GM12878 (cell line): ENCODE measurements at regions not wholly inside any gene's neighbourhood (a gene's known extent, or its start where the extent isn't known, plus 50 kb on each side); places are given as distances from the start of the nearest gene placed in this dataset.

Experiments
- ATAC-seq: fragments of 200-7000 bp; cut with Tn5 transposase; 3 replicates; pipeline ENCODE4 v1.9.1; 2020; ENCODE audit warnings: mild to moderate bottlenecking, moderate library complexity
- BruUV-seq: library from RNA; stranded (reverse); fragments of 400-500 nt; replicated peaks from 2 replicates; lab custom pipeline; 2021; lab: Mats Ljungman, UMichigan
- CTCF ChIA-PET: fragments of 300-600 bp; sonication (Branson Sonifier 250); formaldehyde crosslinking; extraction: SDS; loops from one replicate; lab custom pipeline; 2021; ENCODE audit warnings: inconsistent platforms; lab: Yijun Ruan, JAX
- POLR2A ChIA-PET: fragments of 350-600 bp; formaldehyde crosslinking; extraction: SDS; loops from one replicate; lab custom pipeline; 2021; ENCODE audit warnings: inconsistent platforms; lab: Charles Lee
- RAD21 ChIA-PET: fragments of 300-600 bp; sonication (Branson Sonifier 250); formaldehyde crosslinking; loops from one replicate; lab custom pipeline; 2023; ENCODE audit warnings: antibody characterized with exemption; ENCODE audit not compliant: unreplicated experiment; lab: Charles Lee
- SMC1A ChIA-PET: fragments of 300-600 bp; sonication (Branson Sonifier 250); formaldehyde crosslinking; loops from one replicate; lab custom pipeline; 2023; ENCODE audit not compliant: unreplicated experiment, uncharacterized antibody; lab: Charles Lee
- DNase-seq: peaks from one replicate; pipeline ENCODE4 v3.0.0-alpha.2; 2011; ENCODE audit warnings: low read depth, low spot score
- FAIRE-seq: peaks from 3 replicates; lab custom pipeline; 2011; peaks lifted over from hg19 to GRCh38; lab: Jason Lieb, UNC
- H2AFZ ChIP-seq: 2 replicates; pipeline ENCODE4 v1.6.0; 2011; ENCODE audit warnings: low read depth, low read length, control low read depth; ENCODE audit not compliant: control insufficient read depth
- H3K27ac ChIP-seq: 2 replicates; pipeline ENCODE4 v1.5.1; 2011; ENCODE audit warnings: control low read depth; ENCODE audit not compliant: control insufficient read depth, insufficient read depth
- H3K27me3 ChIP-seq, 2 experiments: replicated peaks in 1 of 2; 2 replicates each; pipeline versions ENCODE4 v1.6.0 to v1.6.1; 2011; ENCODE audit warnings: low read length in 1 of 2; ENCODE audit not compliant: control insufficient read depth in 2 of 2, insufficient read depth in 2 of 2
- H3K36me3 ChIP-seq, 2 experiments: 2 replicates each; pipeline ENCODE4 v1.5.1; 2011; ENCODE audit warnings: low read length in 1 of 2; ENCODE audit not compliant: control insufficient read depth in 2 of 2, insufficient read depth in 2 of 2
- H3K4me1 ChIP-seq: 2 replicates; pipeline ENCODE4 v1.6.1; 2011; ENCODE audit warnings: mild to moderate bottlenecking, low read length, moderate library complexity, mixed read lengths; ENCODE audit not compliant: control insufficient read depth, insufficient read depth
- H3K4me2 ChIP-seq: 2 replicates; pipeline ENCODE4 v1.6.0; 2011; ENCODE audit warnings: control low read depth; ENCODE audit not compliant: control insufficient read depth, insufficient read depth
- H3K4me3 ChIP-seq: fragments of 200-600 bp; sonication (generic); 2 replicates; pipeline ENCODE4 v1.5.1; 2016
- H3K79me2 ChIP-seq: 2 replicates; pipeline ENCODE4 v1.6.0; 2011; ENCODE audit warnings: low read length; ENCODE audit not compliant: control insufficient read depth, insufficient read depth
- H3K9ac ChIP-seq: 2 replicates; pipeline ENCODE4 v1.8.0; 2011; ENCODE audit warnings: low read length, control low read depth, mixed read lengths; ENCODE audit not compliant: control insufficient read depth, insufficient read depth
- H3K9me3 ChIP-seq: replicated peaks from 3 replicates; pipeline ENCODE4 v1.5.1; 2011; ENCODE audit warnings: mild to moderate bottlenecking, low read length; ENCODE audit not compliant: control insufficient read depth, insufficient read depth
- H4K20me1 ChIP-seq: 2 replicates; pipeline ENCODE4 v1.6.0; 2011; ENCODE audit not compliant: control insufficient read depth, insufficient read depth
- CHD1 ChIP-seq: IDR thresholded peaks from 2 replicates; pipeline ENCODE4 v1.6.1; 2012; ENCODE audit warnings: low read depth, low read length, improper control_type of control experiment
- EZH2 ChIP-seq: IDR thresholded peaks from 2 replicates; pipeline ENCODE4 v1.6.1; 2012; ENCODE audit warnings: low read depth, mild to moderate bottlenecking, control low read depth, inconsistent platforms, low read length, borderline replicate concordance; ENCODE audit not compliant: control insufficient read depth
- HDAC2 ChIP-seq: fragments of 200-600 bp; sonication (generic); IDR thresholded peaks from 2 replicates; pipeline ENCODE4 v1.6.1; 2017
- HDGF ChIP-seq: fragments of 450-650 bp; IDR thresholded peaks from 2 replicates; pipeline ENCODE4 v1.6.1; 2016; ENCODE audit warnings: antibody characterized with exemption
- IRF4 ChIP-seq: IDR thresholded peaks from 2 replicates; pipeline ENCODE4 v1.6.1; 2011; ENCODE audit warnings: low read depth, low read length
- KDM1A ChIP-seq: fragments of 200-600 bp; sonication (generic); IDR thresholded peaks from 2 replicates; pipeline ENCODE4 v1.6.1; 2016; ENCODE audit warnings: borderline replicate concordance
- KLF5 ChIP-seq: fragments of 450-650 bp; IDR thresholded peaks from 2 replicates; pipeline ENCODE4 v1.6.1; 2014; ENCODE audit warnings: mild to moderate bottlenecking; ENCODE audit not compliant: partially characterized antibody
- NR2F1 ChIP-seq: fragments of 450-650 bp; conservative IDR thresholded peaks from 2 replicates; pipeline ENCODE4 v1.6.1; 2017; ENCODE audit warnings: mild to moderate bottlenecking
- NRF1 ChIP-seq: conservative IDR thresholded peaks from 2 replicates; pipeline ENCODE4 v1.6.1; 2011; ENCODE audit warnings: mild to moderate bottlenecking, low read depth, low read length, improper control_type of control experiment
- POLR2AphosphoS2 ChIP-seq: IDR thresholded peaks from 2 replicates; pipeline ENCODE4 v1.6.1; 2011; ENCODE audit warnings: low read depth, mild to moderate bottlenecking, low read length, improper control_type of control experiment, moderate library complexity
- RBBP5 ChIP-seq: fragments of 200-600 bp; sonication (generic); conservative IDR thresholded peaks from 2 replicates; pipeline ENCODE4 v1.6.1; 2016
- RCOR1 ChIP-seq: conservative IDR thresholded peaks from 2 replicates; pipeline ENCODE4 v1.6.1; 2012; ENCODE audit warnings: low read depth, low read length, improper control_type of control experiment
- SIN3A ChIP-seq: IDR thresholded peaks from 2 replicates; pipeline ENCODE4 v1.6.1; 2012; ENCODE audit warnings: low read depth, low read length, improper control_type of control experiment
- SREBF1 ChIP-seq: IDR thresholded peaks from 2 replicates; pipeline ENCODE4 v1.6.1; 2012; ENCODE audit warnings: mild to moderate bottlenecking, low read length
- WRNIP1 ChIP-seq: IDR thresholded peaks from 2 replicates; pipeline ENCODE4 v1.6.1; 2011; ENCODE audit warnings: low read depth, low read length, improper control_type of control experiment, borderline replicate concordance
- YBX1 ChIP-seq: fragments of 450-650 bp; IDR thresholded peaks from 2 replicates; pipeline ENCODE4 v1.6.1; 2016; ENCODE audit warnings: antibody characterized with exemption
- WGBS: methylation state at CpG from one replicate; pipeline ENCODE4 v1.1.6; 2016; ENCODE audit warnings: low lambda C conversion rate; ENCODE audit not compliant: insufficient replicate concordance, insufficient coverage; ENCODE audit errors: missing lambda C conversion rate; 5-methylcytosine and 5-hydroxymethylcytosine counted together
- in situ Hi-C: fragments of 300-500 bp; cut with MboI; formaldehyde crosslinking; loops from 9 replicates; pipeline ENCODE4 v1.14.3; 2018; ENCODE audit warnings: mixed read lengths
- intact Hi-C: fragments of 100-400 bp; cut with micrococcal nuclease; formaldehyde crosslinking; loops from one replicate; pipeline ENCODE4 v1.14.2; 2022; ENCODE audit not compliant: unreplicated experiment
- TF ChIP-seq, protein P1 (sequence below): fragments of 450-650 bp; IDR thresholded peaks from 2 replicates; pipeline ENCODE4 v1.6.1; 2018; ENCODE audit warnings: borderline replicate concordance, mild to moderate bottlenecking; ENCODE audit not compliant: partially characterized antibody
- TF ChIP-seq, protein P2 (sequence below): fragments of 450-650 bp; IDR thresholded peaks from 2 replicates; pipeline ENCODE4 v1.6.1; 2017; ENCODE audit warnings: borderline replicate concordance

DNA sequence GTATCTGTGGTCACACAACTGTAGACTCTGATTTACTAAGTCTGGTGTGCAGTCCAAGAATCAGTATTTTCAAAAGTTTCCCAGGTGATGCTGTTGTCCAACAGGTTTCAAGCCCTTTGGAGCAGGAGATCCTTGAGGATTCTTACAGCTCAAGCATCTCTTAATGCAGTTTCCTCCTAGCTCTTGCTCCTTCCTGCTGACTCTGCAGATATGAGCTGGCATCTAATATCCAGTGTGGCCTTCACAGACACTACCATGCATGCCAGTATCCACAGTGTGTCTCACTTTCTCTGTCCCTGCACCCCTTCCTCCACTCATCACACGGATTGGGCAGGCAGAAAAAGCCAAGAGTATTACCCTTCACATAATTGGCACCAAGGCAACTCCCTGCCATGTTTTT, 182.2 kb upstream of the TNC start:
- Histone ChIP-seq H3K4me1 (no peaks in the 10 kb centered on the region), H2AFZ (no peak overlapping the region), H3K36me3 (no peaks in the 10 kb centered on the region), H3K9me3 (no peaks in the 10 kb centered on the region), H3K9ac (no peak overlapping the region), H3K79me2 (no peaks in the 10 kb centered on the region), H3K4me2 (no peak overlapping the region), H3K4me3 (no peak overlapping the region), H3K27ac (no peak overlapping the region), H4K20me1 (no peaks in the 10 kb centered on the region)
- no TSS peak for BruUV-seq
- RAD21 ChIA-PET = no interaction called here
- no peak for FAIRE-seq
- SMC1A ChIA-PET = no interaction called here
- POLR2A ChIA-PET = no interaction called here
- WGBS = 0% methylated on average over 1 of the region's 1 CpG
- no peak for ATAC-seq
- intact Hi-C loops = no loop called here
- DNase-seq = no peak
- CTCF ChIA-PET = no interaction called here
- in situ Hi-C loops = no loop called here
- TF ChIP-seq IRF4 = no peak
- no peak for TF ChIP-seq RCOR1
- TF ChIP-seq RBBP5 = no peak
- TF ChIP-seq EZH2 = no peak
- TF ChIP-seq KLF5 = no peak
- no peak for TF ChIP-seq NRF1
- TF ChIP-seq HDGF = no peak
- TF ChIP-seq NR2F1 = no peak
- TF ChIP-seq, all 136 proteins: peak for 0
- H3K27me3 ChIP-seq = no peaks in the 10 kb centered on the region

DNA sequence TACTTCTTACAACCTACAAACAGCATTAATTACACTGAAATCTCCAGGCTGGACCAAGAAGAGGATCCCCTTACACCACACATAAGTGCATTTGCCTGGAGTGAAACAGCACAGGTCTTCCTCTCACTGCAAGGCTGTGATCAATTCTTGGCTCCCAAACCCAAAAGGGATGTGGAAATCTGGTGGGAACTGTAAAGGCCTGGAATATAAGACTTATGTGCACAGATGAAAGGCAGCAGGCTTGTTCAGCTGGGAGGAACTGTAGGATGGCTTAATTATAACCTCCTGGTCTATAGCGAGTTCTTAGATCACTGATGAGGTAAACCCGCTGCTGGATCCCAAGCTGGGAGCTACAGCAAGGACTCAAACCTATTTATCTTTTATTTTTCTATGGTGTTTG, 182.9 kb upstream of the TNC start:
- no peak overlapping the region for H2AFZ ChIP-seq
- ATAC-seq (no peak), FAIRE-seq (no peak), DNase-seq (no peak)
- H4K20me1 ChIP-seq = no peaks in the 10 kb centered on the region
- ChIA-PET SMC1A (interaction anchor here (0.9 to 1.2 kb wide), 2 partner anchors 11 to 27 kb away, joined by 3 read pairs; no protein-coding TSS in a partner anchor), CTCF (interaction anchor here (0.7 kb wide), 1 partner anchor 8 kb away, joined by 3 read pairs; no protein-coding TSS in a partner anchor), POLR2A (no interaction called here), RAD21 (interaction anchor here (0.8 kb wide), 1 partner anchor 110 kb away, joined by 4 read pairs; no protein-coding TSS in a partner anchor)
- no TSS peak for BruUV-seq
- intact Hi-C loops (no loop called here), in situ Hi-C loops (no loop called here)
- no peaks in the 10 kb centered on the region for H3K27me3 ChIP-seq
- H3K79me2 ChIP-seq = no peaks in the 10 kb centered on the region
- H3K9ac ChIP-seq = no peak overlapping the region
- no peak for TF ChIP-seq SIN3A
- TF ChIP-seq HDAC2 = no peak
- TF ChIP-seq KDM1A = no peak
- TF ChIP-seq CHD1 = no peak
- TF ChIP-seq WRNIP1 = no peak
- no peak for TF ChIP-seq SREBF1
- TF ChIP-seq, protein P1, sequence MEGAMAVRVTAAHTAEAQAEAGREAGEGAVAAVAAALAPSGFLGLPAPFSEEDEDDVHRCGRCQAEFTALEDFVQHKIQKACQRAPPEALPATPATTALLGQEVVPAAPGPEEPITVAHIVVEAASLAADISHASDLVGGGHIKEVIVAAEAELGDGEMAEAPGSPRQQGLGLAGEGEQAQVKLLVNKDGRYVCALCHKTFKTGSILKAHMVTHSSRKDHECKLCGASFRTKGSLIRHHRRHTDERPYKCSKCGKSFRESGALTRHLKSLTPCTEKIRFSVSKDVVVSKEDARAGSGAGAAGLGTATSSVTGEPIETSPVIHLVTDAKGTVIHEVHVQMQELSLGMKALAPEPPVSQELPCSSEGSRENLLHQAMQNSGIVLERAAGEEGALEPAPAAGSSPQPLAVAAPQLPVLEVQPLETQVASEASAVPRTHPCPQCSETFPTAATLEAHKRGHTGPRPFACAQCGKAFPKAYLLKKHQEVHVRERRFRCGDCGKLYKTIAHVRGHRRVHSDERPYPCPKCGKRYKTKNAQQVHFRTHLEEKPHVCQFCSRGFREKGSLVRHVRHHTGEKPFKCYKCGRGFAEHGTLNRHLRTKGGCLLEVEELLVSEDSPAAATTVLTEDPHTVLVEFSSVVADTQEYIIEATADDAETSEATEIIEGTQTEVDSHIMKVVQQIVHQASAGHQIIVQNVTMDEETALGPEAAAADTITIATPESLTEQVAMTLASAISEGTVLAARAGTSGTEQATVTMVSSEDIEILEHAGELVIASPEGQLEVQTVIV = no peak
- TF ChIP-seq, protein P2, sequence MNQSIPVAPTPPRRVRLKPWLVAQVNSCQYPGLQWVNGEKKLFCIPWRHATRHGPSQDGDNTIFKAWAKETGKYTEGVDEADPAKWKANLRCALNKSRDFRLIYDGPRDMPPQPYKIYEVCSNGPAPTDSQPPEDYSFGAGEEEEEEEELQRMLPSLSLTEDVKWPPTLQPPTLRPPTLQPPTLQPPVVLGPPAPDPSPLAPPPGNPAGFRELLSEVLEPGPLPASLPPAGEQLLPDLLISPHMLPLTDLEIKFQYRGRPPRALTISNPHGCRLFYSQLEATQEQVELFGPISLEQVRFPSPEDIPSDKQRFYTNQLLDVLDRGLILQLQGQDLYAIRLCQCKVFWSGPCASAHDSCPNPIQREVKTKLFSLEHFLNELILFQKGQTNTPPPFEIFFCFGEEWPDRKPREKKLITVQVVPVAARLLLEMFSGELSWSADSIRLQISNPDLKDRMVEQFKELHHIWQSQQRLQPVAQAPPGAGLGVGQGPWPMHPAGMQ = no peak
- TF ChIP-seq POLR2AphosphoS2 = no peak
- no peak for TF ChIP-seq YBX1
- 3% methylated on average over 2 of the region's 2 CpGs for WGBS
- H3K4me3 ChIP-seq = no peak overlapping the region
- H3K4me2 ChIP-seq = no peak overlapping the region
- no peaks in the 10 kb centered on the region for H3K4me1 ChIP-seq
- no peak overlapping the region for H3K27ac ChIP-seq
- no peaks in the 10 kb centered on the region for H3K36me3 ChIP-seq
- no peaks in the 10 kb centered on the region for H3K9me3 ChIP-seq
